GM12872 (cell line): ENCODE measurements at regions not wholly inside any gene's neighbourhood (a gene's known extent, or its start where the extent isn't known, plus 50 kb on each side); places are given as distances from the start of the nearest gene placed in this dataset.

Experiments
- CTCF ChIP-seq: IDR thresholded peaks from 3 replicates; pipeline ENCODE4 v1.5.1; 2011; ENCODE audit warnings: low read depth, mild to moderate bottlenecking, low read length, moderate library complexity; ENCODE audit not compliant: insufficient read depth

GRCh38 chr12:24099576-24099975 lies 150.1 kb upstream of the SOX5 start:
- no peak for TF ChIP-seq CTCF

GRCh38 chr12:24095245-24095644 lies 145.8 kb upstream of the SOX5 start:
- TF ChIP-seq CTCF = no peak

- no peak for TF ChIP-seq CTCF
Observed at GRCh38 chr12:24089510-24089890, 140.0 kb upstream of the SOX5 start.

- no peak for TF ChIP-seq CTCF
Observed at GRCh38 chr12:24088751-24089509, 139.5 kb upstream of the SOX5 start.

- TF ChIP-seq CTCF = no peak
Observed at GRCh38 chr12:24087294-24087693, 137.8 kb upstream of the SOX5 start.

- no peak for TF ChIP-seq CTCF
Observed at GRCh38 chr12:24084800-24085199, 135.3 kb upstream of the SOX5 start.

DNA sequence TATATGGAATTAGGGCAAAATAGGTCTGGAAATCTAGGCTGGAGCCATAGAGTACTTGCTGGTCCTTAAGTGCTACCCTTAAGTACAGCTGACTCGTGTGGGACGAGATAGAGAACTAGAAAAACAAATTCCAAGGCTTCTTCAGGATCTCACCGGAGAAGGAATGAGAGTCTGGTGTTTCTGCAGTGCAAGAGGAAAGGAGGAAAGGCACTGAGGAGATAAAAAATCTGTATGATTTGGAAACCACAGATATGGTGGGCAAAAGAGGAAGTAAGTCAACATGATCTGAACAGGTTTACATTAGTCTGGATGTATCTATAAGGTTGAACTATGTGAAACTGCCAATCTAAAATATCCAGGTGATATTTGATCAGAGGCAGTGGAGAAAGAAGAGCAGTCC lies 134.4 kb upstream of the SOX5 start:
- TF ChIP-seq CTCF = no peak
